GM12864 (cell line): ENCODE measurements at regions not wholly inside any gene's neighbourhood (a gene's known extent, or its start where the extent isn't known, plus 50 kb on each side); places are given as distances from the start of the nearest gene placed in this dataset.
"Not testable (repeated sequence)": the region's sequence is repeated elsewhere in the genome, so short reads cannot be mapped to it uniquely, and the experiment has no call there.

ENCODE experiments used
- DNase-seq: peaks from one replicate; pipeline ENCODE4 v3.0.0-alpha.2; 2011; ENCODE audit warnings: low read depth
- H3K4me3 ChIP-seq: 2 replicates; pipeline ENCODE4 v1.5.1; 2011; ENCODE audit warnings: mild to moderate bottlenecking, low read depth, low read length, control low read depth
- CTCF ChIP-seq: IDR thresholded peaks from 2 replicates; pipeline ENCODE4 v1.5.1; 2011; ENCODE audit warnings: low read depth, mild to moderate bottlenecking, moderate library complexity, low read length, control low read depth, inconsistent platforms; ENCODE audit errors: missing control alignments

GRCh38 chr1:230495076-230495475, 68.9 kb upstream of the PGBD5 start:
- no peak for TF ChIP-seq CTCF
- H3K4me3 ChIP-seq: no peak overlapping the region
- DNase-seq: no peak

- H3K4me3 ChIP-seq: no peak overlapping the region
- DNase-seq: no peak
- no peak for TF ChIP-seq CTCF
Observed at GRCh38 chr1:230494514-230494913, 68.4 kb upstream of the PGBD5 start.

- no peak overlapping the region for H3K4me3 ChIP-seq
- DNase-seq: no peak
- no peak for TF ChIP-seq CTCF
Observed at GRCh38 chr1:230494026-230494425, 67.9 kb upstream of the PGBD5 start.

GRCh38 chr1:230493264-230493663, 67.1 kb upstream of the PGBD5 start:
- DNase-seq: no peak
- no peak for TF ChIP-seq CTCF
- no peak overlapping the region for H3K4me3 ChIP-seq

GRCh38 chr1:230490436-230490835, 64.3 kb upstream of the PGBD5 start:
- DNase-seq: no peak
- no peak for TF ChIP-seq CTCF
- no peak overlapping the region for H3K4me3 ChIP-seq

GRCh38 chr1:230487773-230488428, 61.8 kb upstream of the PGBD5 start:
- no peak for TF ChIP-seq CTCF
- DNase-seq: no peak
- H3K4me3 ChIP-seq: no peak overlapping the region

GRCh38 chr1:230476622-230477003, 50.5 kb upstream of the PGBD5 start:
- TF ChIP-seq CTCF: no peak
- H3K4me3 ChIP-seq: no peak overlapping the region
- no peak for DNase-seq

- not testable (repeated sequence) for H3K4me3 ChIP-seq, DNase-seq
Observed at GRCh38 chr1:230475856-230476621, 49.9 kb upstream of the PGBD5 start.
